GM18861 (cell line): ENCODE measurements at regions not wholly inside any gene's neighbourhood (a gene's known extent, or its start where the extent isn't known, plus 50 kb on each side); places are given as distances from the start of the nearest gene placed in this dataset.
"Not testable (repeated sequence)": the region's sequence is repeated elsewhere in the genome, so short reads cannot be mapped to it uniquely, and the experiment has no call there.

Source experiments
- ATAC-seq: cut with Tn5 transposase; IDR thresholded peaks from one replicate; pipeline ENCODE4 v1.9.1; 2021; ENCODE audit not compliant: unreplicated experiment

DNA sequence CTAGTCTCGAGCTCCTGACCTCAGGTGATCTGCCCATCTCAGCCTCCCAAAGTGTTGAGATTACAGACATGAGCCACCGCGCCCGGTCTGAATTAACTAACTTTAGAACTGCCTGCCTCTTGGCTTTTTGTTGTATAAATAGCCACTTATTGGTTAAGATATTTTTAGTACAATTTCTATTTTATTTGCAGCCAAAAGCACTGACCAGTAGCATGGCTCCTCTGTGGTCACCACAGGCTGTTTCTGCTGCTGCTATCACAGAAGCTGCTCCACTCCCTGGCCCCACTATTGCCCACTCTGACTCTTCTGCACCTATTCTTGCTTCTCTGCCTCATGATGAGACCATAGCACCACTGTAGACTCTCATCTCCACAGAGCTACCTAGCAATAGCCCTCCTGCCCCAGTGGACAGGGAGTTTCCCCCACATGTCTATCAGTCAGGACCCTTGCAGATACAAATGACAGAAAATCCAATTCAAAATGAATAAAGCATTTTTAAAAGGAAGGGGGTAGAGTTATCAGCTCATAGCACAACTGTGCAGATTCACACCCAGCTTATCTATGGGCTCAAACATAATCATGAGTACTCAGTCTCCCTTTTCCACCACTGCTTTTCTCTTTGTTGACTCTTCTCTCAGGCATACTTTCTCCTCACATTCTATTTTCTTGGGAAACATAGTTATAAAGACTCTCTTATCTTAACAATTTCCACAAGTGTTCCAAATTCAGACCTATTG is 151.8 kb upstream of the EPB41L4A start:
- no peak for ATAC-seq

DNA sequence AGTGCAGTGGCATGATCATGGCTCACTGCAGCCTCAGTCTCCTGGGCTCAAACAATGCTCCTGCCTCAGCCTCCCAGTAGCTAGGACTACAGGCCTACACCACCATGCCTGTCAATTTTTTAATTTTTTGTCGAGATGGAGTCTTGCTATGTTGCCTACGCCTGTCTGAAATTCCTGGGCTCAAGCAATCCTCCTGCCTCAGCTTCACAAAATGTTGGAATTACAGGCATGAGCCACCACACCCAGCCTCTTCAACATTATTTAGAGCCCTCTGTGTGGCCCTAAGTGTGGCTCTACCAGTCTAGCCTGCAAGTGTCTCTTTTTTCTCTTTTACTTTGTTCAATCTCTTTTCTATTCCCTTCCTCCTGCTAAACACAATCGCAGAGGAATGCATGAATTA is 154.4 kb upstream of the EPB41L4A start:
- ATAC-seq = no peak

DNA sequence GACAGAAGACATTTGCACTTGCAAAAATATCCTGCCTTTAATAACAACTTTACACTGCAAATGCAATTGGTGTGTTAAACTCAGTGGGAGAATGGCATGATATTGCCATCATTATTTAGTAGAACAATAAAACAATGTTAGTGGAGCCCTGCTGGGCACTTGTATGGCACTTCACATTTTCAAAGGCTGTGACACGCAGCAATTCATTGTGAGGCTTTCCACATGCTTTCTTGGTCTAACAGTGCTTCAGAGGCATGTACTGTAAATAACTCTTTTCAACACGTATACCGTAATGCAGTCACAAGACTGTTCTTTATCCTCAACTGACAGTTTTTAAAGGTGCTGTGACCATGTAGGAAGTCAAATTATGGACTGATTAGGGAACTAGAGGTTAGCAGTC is 155.5 kb upstream of the EPB41L4A start:
- ATAC-seq = no peak

DNA sequence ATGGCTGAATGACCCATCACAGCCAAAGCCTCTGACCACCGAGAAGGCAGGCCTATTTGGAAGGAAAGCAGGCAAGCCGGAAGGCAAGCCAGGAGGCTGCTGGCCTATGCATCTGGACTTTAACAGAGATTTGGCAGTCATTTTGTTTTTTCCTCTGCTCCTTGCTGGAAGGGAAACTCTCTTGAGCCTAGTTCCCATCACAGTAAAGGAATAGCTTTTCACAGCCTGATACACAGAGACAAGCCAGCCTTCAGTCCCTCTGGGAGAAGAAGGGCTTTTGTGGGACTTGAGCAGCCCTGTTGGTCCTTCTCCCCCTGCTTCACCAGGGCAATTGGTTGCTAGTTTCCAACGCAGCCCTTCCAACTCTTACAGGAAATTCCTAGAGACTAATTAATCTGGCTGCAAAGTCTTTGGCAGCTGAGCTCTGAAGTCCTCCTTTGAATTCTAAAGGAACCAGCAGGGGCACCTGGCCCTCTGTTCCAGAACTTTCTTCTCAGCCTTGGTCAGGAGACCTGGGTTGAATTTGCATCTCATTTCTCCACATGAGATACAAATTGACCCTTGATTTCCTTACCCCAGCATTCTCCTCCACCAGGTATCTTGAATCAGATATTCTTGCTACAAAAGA is 157.3 kb upstream of the EPB41L4A start:
- no peak for ATAC-seq

DNA sequence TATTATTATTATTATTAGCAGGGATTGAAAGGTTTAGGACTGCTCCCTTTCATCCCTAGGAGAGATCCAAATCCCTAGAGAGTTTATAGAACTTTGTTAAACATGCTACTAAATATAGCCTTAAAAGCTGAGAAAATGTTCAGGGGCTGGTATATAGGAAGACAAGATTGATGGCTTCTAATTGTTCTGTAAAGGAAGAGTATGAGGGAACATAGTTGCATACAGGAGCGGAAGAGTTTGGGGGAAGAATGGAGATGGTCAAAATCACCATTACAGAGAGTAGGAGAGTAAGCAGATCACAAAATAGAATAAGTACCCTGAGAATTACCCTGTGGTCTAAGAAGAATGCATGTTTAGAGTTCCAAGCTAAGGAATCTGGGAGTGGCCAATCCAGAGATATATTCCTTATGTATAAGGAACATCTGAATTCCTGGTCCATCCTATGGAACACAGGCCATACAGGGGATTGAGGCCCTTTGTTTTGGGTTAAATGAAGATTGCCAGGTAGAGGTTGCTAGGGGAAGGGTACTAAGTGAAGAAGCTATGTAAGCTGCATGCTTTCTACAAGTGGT is 158.0 kb upstream of the APC start:
- ATAC-seq = no peak

DNA sequence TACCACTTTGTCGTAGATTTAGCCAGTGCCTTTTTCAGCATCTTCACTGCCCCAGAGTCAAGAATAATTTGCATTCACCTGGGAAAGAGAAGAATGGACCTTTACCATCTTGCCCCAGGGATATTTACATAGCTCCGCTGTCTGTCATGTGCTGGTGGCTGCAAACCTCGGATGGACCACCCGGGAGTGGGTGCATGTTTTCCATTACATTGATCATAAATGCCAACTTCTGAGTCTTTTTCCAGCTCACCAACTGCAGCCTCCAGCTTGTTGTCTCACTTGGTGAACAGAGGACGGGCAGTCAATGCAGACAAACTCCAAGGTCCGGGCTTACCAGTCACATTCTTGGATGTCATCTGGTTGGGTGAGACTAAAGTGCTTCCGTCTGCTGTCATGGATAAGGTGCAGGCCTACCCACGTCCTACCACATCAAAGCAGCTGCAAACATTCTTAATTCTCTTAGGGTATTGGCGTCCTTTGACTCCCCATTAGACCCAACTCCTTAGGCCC is 155.8 kb upstream of the APC start:
- ATAC-seq = no peak

DNA sequence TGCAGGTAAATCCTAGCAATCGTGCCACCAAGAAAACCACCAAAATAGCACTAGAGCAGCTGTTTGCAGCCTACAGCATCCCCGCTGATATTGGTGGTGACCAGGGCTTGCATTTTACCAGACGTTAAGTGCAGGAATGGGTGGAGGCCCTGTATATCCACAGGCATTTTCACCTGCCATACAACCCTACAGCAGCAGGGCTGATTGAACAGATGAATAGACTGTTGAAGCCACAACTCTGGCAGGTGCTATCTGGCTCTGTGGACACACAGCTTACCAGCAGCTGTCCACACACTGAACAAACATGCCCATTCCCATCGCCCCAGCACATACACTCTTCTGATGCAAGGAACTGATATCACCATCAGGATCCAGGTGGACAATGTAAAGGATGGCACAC is 154.5 kb upstream of the APC start:
- ATAC-seq = no peak

DNA sequence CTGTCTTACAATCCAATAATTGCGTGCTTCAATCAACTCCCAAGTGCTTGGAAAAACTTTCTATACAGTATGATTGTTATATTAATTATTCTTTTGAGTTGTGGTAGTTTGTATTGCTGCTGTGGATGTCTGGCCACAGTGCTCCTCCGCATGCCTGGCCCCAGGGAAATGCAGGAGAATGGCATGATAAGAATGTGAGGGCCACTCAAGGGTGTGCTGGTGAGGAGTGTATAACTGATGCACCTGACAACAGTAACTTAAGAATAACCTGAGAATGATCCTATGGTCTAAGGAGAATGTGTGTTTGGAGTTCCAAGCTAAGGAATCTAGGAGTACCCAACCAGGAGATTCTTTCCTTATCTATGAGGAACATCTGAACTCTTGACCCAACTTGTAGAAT is 152.9 kb upstream of the APC start:
- no peak for ATAC-seq

DNA sequence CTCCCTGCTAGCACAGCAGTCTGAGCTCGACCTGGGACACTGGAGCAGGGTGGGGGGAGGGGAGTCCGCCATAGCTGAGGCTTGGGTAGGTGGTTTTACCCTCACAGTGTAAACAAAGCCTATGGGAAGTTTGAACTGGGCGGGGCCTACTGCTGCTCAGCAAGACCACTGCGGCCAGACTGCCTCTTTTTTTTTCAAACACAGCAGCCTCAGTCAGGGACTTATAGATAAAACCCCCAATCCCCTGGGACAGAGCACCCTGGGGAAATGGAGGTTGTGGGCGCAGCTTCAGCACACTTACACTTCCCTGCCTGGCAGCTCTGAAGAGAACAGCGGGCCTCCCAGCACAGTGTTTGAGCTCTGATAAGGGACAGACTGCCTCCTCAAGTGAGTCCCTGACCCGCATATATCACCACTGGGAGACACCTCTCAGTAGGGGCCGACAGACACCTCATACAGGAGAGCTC is 151.1 kb upstream of the APC start:
- ATAC-seq = no peak

DNA sequence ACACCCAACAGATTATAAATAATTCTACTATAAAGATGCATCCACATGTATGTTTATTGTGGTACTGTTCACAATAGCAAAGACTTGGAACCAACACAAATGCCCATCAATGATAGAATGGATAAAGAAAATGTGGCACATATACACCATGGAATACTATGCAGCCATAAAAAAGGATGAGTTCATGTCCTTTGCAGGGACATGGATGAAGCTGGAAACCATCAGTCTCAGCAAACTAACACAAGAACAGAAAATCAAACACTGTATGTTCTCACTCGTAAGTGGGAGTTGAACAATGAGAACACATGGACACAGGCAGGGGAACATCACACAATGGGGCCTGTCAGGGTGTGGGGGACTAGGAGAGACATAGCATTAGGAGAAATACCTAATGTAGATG is 146.8 kb upstream of the APC start:
- ATAC-seq = not testable (repeated sequence)

DNA sequence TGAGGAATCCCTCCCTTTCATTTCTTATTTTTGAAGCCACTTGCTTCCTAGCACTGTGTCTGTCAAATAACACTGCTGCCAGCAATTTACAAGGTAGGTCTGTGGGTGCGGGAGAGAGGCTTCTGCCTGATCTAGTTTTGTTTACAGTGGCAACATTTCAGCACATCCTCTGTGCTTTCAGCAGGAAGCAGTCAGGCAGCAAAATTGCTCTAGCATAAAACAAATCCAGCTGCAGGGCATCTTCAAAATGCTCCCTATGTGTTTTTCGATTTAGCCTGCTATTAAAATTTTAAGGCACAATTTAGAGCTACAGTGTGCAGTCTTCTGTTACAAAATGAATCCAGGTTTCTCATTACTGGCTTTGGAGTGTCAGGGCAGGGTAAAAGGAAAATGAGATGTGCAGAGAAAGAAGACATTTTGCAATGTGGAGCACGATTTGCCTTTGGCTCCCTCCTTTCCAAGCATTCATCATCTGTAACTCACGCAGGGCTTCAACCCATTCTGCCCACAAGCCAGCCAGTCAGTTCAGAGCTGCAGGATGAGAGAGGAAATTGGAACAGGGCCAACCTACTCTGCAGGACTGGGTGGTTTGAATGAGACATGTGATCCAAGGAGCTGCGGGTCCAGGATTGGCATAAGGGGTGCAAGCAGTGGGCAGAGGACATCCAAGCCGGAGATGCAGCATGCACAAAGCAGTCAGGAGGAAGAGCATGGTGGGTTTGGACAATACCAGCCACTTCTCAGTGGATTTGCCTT is 143.4 kb upstream of the APC start:
- ATAC-seq = no peak

DNA sequence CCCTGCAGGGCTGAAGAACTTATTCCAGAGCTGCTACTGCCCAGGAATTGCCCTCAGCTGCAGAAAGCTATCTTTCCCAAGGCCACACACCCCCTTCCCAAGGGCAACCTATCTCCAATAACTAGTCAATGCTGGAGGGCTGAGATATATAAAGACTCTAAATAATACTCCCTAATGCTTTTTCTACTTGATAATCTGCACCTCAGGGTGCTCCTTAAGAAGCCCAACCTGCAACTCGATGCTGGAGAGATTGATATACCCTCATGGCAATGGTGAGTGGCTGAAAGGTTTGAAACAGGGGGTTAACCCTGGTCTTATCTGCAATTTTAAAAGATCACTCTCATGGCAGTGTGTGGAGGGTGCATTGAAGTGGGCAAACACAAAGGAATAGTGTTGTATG is 142.7 kb upstream of the APC start:
- ATAC-seq = no peak

DNA sequence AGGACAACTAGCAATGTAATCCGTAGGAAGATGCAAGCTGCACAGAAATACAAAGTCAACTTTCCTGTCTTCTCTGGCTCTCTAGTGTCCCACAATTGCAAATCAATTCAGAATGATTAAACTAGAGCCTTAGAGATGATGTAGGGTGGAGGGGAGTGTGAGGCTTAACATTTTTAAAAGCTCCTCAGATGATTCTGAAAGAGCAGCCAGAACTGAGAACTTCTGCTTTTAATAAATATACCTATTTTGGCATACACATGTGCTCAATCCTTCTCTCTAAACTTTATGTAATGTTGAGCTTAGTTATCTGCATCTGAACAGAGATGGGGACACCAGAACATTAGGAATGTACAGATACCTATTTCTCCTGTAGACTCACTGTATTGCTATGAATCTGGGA is 139.9 kb upstream of the APC start:
- no peak for ATAC-seq

DNA sequence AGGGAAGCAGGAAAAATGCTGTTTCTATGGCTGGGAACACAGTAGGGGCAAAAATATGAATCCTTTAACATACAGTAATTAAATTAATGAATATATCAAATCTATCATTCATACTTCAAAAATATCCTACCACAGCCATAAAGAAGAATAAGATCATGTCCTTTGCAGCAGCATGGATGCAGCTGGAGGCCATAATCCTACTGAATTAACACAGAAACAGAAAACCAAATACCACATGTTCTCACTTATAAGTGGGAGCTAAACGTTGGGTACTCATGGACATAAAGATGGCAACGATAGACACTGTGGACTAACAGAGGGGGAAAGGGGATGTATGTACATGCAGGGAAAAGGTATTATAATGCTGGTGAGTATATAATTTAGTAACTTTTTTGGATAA is 137.2 kb upstream of the APC start:
- ATAC-seq = not testable (repeated sequence)

DNA sequence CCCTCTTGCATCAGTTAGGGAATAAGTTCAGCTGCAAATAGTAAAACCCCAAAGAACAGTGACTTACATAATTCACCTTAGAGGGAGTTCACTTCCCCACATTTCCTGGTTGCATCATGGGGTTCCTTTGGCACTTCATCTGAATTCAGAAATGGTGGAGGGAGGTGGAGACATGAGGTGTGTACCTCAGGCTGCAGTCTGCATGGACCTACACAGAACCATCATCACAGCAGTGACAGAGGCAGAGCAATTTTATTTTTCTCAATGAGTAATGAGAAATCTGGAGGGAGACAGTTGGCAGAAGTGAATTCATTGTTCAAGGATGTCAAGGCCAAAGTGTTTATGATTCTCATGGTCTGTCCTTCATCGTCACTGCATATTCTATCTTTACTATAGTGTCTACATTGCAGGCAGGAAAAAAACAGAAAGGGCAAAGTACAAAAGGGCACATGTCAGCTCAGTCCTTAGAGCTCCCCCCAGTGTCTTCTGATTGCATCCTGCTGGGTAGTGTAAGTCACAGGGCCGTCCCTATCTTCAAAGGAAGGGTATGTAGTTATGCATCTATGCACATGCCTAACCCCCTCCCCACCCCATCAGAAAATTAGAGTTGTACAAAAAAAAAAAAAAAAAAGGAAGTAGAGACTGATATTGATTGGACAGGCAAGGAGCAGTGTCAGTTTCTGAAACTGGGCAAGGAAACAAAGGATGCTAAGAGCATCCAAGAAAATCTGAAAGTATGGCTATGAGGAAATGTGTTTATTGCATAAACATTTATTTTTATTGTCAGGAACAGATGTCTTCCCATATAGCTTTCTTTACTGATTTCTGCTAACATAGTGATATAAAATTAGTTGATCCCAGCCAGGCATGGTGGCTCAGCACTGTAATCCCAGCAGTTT is 132.7 kb upstream of the APC start:
- ATAC-seq = peak; percentile 93

DNA sequence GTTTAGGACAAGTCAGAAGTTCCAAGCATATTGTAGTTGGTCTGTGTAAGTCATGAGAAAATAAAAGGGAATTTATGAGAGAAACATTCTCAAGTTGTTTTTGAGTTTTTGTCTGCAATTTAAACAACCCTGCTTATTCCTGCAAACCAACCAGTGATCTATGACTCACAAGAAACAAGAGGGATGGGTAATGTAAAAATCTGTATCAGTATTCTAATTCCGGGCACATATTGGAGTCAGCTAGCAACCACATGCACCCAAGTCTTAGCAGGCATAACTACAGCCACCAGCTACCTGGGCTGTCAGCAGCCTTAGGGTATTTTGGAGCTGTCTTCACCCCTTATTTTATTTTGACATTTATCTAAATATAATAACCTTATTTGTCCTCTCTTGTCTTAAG is 128.7 kb upstream of the APC start:
- no peak for ATAC-seq

DNA sequence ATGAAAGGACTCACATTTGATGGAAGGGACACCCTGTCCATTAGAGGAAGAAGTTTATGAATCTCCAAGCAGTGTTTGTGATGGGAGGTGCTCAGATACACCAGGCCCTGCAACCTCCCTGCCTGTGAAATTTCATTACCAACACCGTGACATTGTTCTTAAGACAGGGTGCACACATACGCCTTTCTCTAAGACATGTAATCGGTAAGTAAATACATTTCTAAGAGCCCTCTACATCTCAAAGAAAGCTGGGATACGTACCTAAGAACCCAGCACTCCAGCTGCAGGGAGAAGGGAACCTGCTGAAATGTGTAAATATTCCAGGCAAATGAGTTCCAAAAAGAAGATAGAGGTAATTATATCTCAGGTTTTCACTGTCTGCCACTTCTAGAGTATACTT is 125.0 kb upstream of the APC start:
- no peak for ATAC-seq

DNA sequence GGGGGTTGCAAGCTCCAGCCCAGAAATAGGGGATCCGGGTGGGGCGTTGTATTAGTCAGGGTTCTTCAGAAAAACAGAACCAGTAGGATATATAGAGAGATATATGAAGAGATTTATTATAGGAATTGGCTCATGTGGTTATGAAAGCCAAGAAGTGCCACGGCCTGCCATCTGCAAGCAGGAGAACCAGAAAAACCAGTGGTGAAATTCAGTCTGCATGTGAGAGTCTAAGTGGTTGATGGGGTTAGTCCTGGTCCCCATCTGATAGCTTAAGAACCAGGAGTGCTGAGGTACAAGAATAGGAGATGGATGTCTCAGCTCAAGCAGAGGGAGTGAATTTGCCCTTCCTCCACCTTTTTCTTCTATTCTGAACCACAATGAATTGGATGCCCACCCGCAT is 123.4 kb upstream of the APC start:
- ATAC-seq = no peak

DNA sequence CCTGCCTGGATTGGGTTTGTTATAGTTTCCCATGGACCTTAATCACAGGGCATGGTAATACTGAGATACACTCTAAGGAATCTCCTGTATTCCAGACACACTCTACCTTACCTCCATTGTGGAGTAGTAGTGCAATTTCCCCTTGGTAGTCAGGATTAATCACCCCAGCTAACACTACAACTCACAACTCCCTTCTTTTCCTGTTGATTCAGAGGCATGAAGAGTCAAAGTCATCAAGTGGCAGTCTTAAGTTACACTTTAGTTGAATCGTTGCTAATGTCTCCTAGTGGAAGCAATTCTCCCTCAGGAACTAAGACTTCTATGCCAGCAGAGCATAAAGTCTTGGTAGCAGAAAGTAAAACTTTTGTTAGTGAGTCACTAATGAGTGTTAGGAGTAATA is 122.7 kb upstream of the APC start:
- no peak for ATAC-seq

DNA sequence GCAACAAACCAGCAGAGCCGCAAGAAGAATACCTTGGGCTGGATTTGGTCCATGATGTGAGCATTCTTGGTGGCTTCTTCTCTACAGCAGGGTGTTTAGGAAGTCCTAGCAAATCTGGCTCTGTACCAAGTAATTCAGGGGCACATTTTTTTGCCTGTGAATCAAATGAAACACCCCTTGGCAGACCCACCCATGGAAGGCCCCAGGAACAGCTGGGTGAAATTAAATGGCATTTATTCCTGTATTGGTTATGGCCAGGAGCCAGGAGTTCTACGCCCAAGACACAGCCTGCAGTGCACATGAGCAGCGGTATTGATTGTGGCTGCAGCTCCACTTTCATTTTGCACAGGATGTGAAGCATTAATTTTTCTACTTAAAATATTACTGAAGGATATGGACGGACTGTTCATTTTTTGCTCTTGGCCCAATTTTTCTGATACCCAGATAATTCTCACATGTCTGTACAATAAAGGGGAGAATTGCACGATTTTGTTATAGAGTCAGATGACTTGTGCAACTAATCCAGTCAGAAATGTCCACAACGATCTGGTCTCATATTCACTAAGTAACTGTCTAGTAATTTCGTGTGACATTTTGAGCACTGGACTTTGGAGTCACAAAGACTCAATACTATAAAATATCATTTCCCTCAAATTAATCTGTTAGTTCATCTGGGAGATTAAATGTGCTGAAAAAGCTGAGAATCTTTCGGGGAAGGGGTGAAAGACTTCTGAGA is 120.7 kb upstream of the APC start:
- no peak for ATAC-seq
